ENCODE measurements at regions not wholly inside any gene's neighbourhood (a gene's known extent, or its start where the extent isn't known, plus 50 kb on each side); places are given as distances from the start of the nearest gene placed in this dataset.
A peak's percentile ranks its signal among the peaks of the same experiment; 100 is the strongest.

DNA sequence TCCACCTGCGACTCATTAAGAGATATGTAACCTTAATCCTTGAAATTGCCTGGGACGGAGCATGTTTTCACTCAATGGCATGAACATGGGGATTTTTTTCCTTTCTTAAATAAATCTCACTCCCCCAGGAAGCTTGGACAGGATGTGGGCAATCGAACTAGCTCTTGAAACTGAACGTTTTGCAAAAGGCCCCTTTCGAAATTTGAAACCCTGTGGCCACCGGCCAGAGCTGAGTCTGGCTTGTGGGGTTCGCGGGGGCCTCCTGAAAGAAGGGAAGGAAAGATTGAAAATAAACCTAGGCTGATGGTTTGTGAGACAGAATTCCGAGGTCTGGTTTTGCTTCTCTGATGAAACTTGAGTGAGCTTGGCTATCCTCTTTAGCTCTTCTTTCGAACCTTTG is 101.4 kb upstream of the RTL1 start:
- DNase-seq, result peak; percentile 88

- DNase-seq, result peak; percentile 37
These were observed 101.9 kb upstream of the RTL1 start for GRCh38 chr14:101005447-101005846.

GRCh38 chr14:101006008-101006407 is 102.5 kb upstream of the RTL1 start:
- DNase-seq, result no peak

DNA sequence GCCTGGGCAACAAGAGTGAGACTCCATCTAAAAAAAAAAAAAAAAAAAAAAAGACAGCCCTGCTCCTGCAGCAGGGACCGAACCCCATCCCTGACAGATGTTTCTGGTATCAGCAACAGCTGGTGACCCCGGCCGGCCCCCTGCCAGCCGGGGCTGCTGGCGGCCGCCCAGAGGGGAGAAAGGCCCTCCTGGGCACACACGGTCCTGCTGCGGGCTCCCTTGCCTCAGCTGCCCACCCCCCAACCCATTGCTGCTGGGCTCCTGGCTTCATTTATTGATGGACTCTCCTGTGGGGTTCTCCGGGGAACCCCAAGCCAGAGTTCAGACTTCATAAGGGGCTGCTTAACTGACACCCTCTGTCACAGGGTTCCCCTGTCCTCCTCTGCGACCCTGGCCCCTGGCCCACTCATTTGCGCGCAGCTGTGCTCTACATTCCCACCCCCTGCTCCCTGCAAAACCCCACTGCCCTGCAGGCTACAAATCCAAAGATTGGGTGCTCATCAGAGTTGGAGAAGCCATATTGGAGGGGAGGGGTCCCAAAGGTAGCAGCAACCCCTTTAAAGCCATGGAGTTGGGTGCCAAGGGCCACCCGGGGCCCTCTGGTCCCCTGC is 103.6 kb upstream of the RTL1 start:
- peak; percentile 27 for DNase-seq

- DNase-seq, result peak; percentile 14
These were observed 104.2 kb upstream of the RTL1 start for GRCh38 chr14:101007765-101008164.

DNA sequence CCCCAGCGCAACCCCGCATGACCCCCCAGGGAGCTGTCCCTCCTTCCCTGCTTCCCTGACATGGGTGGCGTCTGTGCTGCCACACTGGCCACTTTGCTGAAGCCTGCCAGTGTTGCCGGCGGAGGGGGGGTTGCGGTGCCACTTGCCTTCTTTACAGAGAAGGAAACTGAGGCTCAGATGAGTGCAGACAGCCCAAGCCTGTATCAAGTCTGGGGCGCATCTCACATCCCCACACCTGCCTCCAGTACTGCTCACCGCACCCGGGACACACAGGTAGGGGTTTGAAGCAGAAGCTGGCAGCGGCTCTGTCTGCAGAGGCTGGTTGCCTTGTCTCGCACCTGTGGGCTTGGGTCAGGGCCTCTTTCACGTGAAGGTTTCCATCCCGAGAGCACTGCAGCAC is 104.7 kb upstream of the RTL1 start:
- DNase-seq, result no peak

GRCh38 chr14:101008631-101009336 is 105.3 kb upstream of the RTL1 start:
- peak; percentile 65 for DNase-seq

DNA sequence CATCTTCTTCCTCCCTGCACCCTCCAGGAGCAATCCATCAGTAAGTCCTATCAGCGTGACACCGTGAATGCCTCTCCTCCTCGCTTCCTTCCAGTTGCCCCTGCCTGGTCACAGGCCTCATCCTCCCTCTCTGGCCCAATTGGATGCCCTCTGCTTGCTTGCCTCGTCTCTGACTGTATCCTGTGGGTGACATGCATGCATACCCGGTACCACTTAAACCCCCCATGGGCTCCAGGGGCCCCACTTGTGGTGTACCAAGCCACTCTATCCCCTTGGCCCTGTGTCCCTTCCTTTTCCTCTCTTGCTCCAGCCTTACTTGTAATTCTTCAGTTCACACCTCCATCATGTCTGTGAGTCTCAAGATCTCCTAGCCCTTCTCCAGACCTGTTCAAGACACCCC is 106.0 kb upstream of the RTL1 start:
- DNase-seq, result peak; percentile 17

DNA sequence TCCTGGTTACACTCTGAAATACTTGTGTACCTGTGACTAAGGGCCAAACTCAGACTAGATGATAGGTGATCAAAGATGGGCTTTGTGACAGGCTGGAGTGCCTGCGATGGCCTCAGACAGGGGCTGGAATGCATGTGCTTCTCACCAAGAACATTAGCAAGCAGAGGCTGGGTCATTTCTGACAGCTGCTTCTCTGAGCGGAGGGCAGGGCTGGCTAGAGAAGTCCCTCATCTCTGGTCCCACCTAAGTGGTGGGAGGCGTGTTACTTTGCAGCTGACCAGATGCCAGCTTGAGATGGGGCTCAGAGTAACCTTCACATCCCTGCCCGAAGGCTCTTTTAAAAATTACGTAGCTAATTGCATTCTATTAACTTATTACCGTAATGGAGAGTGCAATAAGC is 106.8 kb upstream of the RTL1 start:
- peak; percentile 16 for DNase-seq

GRCh38 chr14:101010835-101011234 is 107.3 kb upstream of the RTL1 start:
- DNase-seq, result no peak

- peak; percentile 51 for DNase-seq
These were observed 113.7 kb upstream of the RTL1 start for GRCh38 chr14:101017209-101017608.

DNA sequence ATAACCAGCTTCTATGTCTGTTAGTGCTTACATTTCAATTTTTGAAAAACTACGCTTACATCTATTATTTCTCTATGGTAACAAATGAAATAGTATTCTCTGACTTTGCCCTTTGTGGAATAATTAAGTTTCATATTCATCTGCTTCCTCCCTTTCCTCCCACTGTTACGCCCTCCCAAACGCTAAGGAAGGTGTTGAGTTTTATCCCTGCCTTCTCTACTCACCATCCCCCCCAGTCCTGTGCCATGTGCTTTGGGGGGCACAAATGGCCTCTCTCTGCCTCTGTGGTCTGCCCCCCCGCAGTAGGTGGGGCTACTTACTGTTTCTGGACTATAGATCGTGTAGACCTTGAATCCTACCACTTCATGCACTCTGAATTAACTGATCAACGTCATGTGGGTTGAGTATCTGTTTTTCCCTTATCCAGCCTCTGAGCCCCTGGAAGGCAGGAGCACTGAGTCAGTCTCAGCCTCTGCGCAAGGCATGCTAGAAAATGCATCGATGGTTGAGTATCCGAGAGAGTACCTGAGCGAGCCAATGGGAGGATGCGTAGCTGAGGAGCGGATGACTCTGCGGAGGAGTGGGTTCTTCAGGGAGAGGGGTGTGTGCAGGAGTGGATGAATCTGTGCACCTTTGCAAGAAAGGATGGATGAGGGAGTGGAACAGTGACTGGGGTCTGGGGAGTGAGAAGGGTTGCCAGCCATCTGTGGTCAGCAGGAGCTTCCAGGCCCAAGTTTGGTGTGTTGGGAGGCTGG is 114.5 kb upstream of the RTL1 start:
- DNase-seq, result peak; percentile 17

- DNase-seq, result peak; percentile 33
These were observed 115.2 kb upstream of the RTL1 start for GRCh38 chr14:101018561-101019290.

- DNase-seq, result peak; percentile 30
These were observed 116.0 kb upstream of the RTL1 start for GRCh38 chr14:101019541-101019940.

- peak; percentile 28 for DNase-seq
These were observed 116.6 kb upstream of the RTL1 start for GRCh38 chr14:101019990-101020710.

GRCh38 chr14:101020834-101021370 is 117.4 kb upstream of the RTL1 start:
- peak; percentile 29 for DNase-seq

DNA sequence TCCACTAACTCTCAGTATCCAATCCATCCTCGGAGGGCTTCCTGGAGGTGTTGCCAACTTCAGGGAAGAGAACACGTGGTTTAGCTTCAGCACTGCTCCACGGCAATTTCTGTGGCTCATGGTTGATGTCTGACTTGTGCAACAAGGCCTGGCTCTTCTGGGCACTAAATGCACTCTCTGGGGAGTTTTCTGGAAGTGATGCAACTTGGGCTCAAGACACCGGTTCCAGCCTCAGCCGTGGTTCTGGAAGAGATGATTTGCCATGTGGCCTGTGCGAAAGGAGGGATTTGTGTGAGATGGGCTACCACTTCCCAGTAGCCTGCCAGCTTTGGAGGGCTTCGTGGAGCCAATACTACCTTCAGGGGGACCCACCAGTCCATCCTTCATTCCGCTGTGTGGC is 118.6 kb upstream of the RTL1 start:
- peak; percentile 14 for DNase-seq

DNA sequence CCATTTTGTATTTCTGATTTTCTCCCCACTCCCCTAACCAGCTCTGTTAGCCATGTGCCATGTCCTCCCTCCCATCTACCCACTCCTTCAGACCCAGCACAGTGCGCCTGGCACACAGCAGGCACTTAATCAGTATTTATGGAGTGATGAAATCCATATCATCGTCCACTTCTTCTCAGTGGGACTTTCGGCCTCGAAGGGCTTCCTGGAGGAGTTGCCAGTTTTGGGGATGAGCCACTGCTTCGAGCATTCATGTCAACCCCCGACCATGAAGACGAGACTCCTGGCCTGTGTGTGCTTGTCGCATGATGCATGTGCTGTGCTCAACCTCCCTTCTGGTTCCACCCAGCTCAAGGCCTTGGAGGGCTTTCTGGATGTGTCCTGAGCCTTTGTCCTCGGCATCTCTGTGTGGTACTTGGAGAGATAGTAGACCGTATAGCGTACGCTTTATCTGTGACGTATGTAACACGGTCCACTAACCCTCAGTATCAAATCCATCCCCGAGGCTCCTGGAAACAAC is 119.5 kb upstream of the RTL1 start:
- DNase-seq, result peak; percentile 13

DNA sequence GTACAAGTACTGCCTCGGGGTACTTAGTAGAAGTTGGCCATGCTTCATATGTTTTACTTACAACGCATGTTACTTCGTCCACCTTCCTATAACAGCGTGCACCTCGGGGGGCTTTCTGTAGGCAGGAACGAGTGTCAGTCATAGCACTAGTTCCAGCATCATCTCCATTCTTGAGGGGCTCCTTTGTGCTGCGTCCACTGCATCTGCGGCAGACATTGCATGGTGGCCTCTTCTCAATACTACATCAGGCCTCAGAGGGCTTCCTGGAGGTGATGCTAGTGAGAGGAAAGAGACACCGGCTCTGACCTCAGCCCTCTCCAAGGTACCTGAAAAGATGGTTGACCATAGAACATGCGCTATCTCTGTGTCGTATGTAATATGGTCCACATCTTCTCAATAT is 121.2 kb upstream of the RTL1 start:
- peak; percentile 16 for DNase-seq

GRCh38 chr14:101025131-101025530 is 121.6 kb upstream of the RTL1 start:
- peak; percentile 6 for DNase-seq

- DNase-seq, result peak; percentile 27
These were observed 122.2 kb upstream of the RTL1 start for GRCh38 chr14:101025696-101026095.

GRCh38 chr14:101026341-101026740 is 122.8 kb upstream of the RTL1 start:
- peak; percentile 17 for DNase-seq

Measured in left hindlimb (tissue), 1 donor.